SKM-1 (cell line): ENCODE measurements at regions not wholly inside any gene's neighbourhood (a gene's known extent, or its start where the extent isn't known, plus 50 kb on each side); places are given as distances from the start of the nearest gene placed in this dataset.
"Not testable (repeated sequence)": the region's sequence is repeated elsewhere in the genome, so short reads cannot be mapped to it uniquely, and the experiment has no call there.

ENCODE experiments used
- DNase-seq: peaks from one replicate; lab custom pipeline; 2025; ENCODE audit not compliant: unreplicated experiment; lab: John Stamatoyannopoulos, UW

DNA sequence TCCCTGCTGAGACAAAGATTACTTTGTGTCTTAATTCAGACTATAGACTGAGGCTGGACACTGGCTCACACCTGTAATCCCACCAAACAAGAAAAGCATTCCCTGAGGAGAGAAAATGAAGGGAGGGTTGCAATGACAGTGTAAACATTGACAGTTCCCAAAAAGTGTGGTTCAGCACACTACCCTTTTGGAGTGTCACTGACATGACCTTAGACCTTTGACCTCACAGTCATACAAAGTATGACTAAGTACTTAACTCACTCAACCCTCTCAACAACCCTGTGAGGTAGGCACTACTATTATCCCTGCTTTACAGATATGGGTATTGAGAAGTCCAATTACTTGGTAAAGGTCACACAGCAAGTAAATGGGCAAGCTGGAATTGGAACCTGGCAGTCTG lies 341.7 kb downstream of the LRRC3B start:
- DNase-seq = no peak

DNA sequence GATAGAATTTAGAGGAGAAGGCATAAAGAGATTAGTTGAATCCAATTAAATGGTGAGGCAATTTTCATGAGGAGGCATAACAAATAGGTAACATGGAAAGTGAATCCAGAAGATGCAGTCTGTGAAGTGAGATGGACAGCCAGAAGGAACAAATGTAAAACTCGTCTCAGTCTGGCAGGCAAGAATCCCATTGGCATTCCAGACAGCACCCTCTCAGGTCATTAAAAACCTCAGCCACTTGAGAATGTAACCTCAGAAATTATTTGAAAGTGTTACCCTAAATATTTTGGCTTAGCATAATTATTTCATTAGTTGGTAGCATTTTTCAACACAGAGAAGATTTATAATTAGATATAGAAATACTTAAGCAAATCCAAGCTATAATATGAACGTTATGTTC lies 342.3 kb downstream of the LRRC3B start:
- no peak for DNase-seq

DNA sequence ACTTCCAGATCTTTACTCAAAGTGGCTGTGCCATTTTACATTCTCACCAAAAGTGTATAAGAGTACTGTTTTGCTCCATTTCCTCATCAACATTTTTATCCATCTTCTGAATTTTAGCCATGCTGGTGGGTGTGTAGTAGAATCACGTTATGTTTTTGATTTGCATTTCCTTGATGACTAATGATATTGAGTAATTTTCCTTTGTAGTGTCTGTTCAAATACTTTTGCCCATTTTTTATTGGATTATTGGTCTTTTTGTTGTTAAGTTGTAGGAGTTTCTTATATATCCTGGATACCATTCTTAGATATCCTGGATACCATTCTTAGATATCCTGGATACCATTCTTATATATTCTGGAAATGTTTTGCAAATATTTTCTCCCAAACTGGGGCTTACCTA lies 344.9 kb downstream of the LRRC3B start:
- no peak for DNase-seq

DNA sequence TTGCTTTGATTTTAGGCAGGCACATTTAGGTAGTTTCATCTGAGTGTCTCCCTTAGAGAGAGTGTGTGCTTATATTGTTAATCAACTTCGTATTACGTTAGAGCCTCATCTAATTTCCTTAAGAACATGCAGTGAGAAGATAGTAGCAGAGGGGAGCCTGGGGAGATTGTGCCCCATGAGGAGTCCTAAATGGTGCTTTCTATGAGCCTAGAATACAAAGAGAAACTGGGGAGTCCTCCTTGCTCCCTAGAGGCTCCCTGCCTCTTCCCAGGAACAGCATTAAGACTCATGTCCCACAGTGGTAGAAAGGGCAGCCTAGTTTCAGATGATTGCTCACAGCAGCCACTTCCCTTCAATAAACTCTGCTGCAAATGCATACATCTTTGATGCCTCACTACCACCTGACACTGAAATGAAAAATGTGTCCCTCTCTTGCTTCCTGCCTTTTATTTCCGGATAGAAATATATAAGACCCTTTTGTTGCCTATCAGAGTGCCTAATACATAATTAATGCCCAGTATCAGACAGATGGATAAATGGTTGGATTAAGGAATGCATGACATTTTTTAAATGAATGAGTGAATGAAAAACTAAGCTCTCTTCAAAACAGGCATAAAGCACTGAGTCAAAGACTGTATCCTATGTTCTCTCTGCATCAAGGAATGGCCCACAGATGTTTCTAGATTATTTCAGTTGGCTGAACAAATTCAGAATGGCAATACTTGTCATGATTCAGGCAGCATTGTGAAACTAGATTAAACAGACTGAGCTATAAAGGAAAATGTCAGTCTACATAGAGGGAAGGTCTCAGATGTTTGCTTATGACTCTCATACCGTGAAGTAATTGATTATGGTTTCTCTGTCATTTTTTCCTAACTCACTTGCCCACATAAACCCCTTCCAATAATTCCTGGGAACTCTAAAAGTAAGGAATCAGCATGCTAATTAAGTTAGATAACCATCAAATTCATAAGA lies 362.1 kb downstream of the LRRC3B start:
- no peak for DNase-seq

DNA sequence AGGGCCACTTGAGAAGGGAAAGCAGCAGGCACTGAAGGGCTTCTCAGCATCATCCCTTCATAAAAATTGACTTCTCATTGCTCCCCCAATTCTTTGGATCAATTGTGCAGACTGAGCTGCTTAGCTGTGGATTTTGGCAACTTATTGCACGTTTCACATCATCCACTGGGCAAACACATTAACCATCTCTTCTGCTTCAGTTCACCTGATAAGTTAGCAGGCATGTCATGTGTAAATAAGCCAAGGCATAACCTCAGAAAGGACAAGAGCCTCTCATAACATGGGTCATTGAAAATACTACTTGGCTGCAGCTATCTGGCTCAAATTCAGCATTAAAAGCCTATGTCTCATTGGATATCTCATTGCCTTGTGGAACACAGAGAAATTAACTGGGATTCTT lies 366.5 kb downstream of the LRRC3B start:
- DNase-seq = no peak

DNA sequence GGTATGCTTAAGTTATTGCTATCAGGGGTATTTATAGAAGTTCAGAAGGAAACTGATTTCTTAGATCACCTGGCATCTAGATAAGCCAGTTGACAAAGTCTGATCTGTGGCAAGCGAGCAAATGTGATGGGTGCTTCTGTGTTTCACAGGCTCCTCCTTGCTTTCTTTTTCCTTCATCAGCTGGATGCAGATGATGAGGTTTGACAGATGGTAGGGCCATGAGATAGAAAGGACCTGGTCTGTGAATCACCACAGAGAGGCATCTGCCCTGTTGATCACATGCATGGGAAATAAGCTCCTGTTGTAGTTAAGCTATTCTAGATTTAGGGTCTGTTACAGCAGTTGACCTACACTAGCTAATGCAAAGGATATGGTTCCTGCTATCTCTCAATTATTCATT lies 372.0 kb downstream of the NEK10 start:
- no peak for DNase-seq

DNA sequence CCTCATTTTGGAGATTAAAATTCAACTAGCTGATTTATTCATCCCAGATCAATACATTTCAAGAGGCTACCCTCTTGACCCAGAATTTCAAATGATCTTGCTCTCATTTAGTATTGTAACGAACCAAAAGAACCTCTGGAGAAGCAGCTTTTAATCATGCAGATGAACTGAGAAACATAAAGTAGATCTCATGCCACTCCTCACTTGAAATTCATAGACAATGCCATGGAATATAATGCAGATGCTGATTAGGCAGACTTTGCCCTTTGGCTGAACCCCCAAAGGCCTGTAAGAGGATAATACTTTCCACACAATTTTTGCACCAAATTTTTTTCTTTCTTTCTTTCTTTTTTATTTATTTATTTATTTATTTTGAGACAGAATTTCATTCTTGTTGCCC lies 358.3 kb downstream of the NEK10 start:
- DNase-seq = no peak

DNA sequence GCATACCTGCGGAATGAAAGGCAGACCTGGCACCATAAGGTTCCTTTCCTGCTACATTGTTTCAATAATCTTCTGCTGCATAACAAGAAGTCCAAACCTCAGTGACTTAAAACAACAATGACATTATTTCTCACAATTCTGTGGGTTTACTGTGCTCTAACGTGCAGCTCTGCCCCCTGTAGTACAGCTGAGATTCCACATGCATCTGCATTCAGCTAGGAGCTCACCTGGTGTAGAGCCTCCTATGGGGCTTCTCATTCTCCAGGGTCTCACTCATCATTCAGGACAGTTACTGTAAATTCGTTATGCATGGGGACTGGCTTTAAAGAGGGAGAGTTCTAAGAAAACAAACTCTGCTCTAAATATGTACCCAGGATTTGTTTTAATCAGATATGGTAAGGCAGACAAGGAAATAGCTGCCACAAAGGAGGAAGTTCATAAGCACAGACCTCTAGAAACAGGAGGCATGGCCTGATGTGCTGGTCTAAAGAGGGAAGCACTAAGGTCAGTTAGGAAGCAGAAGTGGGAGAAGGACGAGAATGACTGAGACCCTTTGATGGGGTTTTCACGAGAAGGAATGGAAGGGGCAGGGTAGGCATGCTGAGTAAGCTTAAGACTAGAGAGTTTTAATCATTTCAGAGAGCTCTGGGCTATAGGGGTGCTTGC lies 347.0 kb downstream of the NEK10 start:
- DNase-seq = peak; percentile 76

DNA sequence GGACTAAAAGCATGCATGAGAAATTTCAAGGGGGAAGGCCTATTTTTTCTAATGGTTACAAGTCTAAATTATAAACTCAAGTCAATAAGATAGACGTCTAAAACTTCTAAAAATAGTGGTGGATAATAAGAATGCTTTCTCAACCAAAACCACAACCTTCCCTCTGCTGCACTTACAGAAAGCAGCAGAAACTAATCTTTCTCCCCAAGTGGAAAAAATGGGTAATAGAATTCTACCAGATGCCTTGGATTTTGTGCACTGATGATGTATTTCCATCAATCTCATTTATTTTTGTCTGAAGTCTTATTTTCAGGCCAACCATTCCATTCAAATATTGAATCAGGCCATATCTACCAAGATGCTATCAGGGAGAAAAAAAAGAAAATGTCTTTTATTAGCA lies 344.7 kb downstream of the NEK10 start:
- DNase-seq = peak; percentile 38

DNA sequence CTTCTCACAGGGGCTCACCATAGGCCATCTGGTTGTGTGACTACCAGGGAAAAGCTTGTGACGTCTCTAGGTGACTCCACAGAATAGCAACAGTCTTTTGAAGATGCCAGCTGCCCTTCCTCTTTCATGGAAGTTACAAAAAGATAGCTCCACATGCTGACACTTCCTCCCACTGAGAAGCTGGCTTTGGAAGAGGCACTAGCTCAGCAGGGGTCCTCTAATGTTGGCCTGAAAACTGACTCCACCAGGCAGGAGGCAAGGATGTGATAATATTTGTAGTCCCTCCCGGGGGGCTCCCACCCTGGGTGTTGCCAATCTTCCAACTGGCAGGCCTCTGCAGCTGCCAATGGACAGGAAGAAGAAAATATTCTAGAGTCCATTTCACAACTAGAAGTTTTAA lies 343.5 kb downstream of the NEK10 start:
- DNase-seq = no peak

DNA sequence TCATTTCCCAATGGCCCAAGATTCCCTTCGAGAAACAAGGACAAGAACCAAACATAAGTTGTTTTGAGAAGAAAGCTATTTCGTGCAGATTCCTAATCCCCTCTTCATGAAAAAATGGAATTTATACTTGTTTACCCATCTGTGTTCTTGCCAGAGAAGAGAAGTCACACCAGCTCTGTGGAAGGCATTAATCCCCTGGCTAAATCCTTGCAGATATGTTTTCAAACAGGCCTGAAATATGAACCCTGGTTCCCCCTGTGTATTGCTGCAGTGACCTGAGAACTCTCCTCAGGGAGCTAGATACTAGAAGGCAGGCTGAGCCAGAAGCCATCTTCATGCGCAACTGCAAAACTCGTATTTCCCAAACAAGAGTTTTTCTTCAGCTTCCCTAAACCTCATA lies 337.7 kb downstream of the NEK10 start:
- no peak for DNase-seq

DNA sequence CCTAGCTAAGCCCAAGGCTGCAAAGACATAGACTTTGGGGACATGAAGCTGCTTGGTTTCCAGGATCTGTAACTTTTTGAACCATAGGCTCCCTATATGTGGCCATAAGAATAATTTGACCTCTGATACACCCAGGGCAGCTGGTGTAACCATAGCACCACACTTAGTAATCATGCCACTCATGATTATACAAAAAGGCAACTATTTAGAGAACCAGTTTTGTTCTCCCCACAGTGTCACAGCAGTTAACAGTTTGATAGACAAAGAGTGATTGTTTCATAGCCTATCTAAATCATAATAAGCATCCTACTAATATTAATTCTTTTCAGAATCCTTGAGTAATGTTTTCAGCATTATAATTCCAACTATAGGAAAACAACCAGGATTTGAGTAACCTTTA lies 334.9 kb downstream of the NEK10 start:
- DNase-seq = no peak

DNA sequence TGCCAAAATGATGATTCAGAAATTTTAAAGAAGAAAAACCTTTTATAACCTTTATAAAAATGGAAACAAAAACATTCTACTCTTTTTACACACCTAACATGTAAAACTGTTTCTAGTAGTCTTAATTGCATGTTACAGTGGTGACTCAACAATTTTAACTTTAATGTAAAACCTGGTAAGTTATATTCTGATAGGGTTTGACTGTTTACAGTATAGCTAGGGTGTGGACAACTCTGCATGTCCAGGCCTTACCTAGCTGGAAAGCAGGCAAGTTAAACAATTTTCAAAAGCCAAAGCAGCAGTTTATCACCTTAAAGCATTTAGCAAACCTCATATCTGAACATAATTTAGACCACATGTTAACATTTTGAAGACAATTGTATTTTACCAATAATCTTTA lies 328.5 kb downstream of the NEK10 start:
- DNase-seq = no peak

DNA sequence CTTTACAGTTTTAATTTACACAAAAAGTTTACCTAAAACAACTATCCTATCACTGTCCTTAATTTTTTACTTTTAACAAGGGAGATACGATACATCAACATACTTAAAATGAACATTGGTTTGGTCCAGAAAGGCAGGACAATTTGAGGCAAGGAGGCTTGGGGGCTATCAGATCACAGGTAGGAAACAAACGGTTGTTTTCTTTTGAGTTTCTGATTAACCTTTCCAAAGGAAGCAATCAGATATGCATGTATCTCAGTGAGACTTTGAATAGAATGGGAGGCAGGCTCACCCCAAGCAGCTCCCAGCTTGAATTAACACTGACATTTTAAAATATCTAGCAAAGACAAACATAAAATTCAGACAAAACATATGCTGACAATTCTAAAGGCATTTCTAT lies 326.6 kb downstream of the NEK10 start:
- DNase-seq = not testable (repeated sequence)

DNA sequence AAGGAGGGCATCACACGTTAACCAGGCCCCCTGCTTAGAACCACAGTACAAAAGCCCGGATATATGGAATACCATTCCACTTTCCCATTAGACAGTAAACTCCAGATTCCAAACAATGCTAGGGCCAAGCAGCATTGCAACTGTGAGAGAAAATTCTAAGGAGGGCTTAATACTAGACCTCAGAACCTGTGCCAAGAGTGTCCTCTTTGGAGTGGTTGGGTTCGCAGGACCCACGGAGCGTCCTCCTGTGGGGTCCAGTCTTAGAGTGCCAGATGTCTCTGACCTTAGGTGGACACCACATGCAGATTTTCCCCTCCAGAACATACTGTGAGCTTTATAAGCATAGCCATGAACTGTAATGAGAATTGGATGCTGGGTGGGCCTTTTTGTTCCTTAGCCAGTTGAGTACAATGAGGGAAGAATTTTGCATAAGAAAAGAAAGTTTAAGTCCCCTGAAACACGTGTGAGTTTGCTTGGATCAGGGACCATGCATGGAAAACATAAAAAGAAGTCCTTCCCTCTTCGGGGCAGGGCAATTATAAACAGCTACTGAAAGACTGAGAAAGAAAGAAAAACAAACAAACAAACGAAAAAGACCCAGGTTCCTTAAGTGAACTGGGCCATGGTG lies 325.7 kb downstream of the NEK10 start:
- DNase-seq = no peak

DNA sequence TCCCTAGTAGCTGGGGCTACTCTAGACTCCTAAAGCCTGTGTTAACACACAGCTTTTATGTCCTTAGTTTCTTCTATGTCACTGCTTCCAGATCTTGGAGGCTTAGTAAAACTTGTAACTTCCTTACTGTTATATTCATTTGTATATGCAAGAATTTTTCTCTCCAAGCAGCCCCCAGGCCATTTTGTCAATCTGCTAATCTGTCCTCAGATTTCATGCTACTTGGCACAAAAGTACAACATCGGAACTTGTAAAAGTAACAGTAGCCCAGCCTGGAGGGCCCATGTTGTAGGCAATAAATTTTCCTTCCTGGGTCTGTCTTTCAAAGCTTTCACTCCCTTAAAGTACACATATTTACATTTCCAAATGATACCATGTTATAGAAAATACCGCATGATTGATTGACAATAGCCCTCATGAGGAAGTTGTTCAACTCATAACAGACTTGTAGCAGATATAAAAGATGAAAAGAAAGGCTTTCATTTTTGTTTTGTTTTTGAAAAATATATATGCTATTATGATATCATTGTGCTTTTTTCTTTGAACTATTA lies 324.2 kb downstream of the NEK10 start:
- DNase-seq = no peak

DNA sequence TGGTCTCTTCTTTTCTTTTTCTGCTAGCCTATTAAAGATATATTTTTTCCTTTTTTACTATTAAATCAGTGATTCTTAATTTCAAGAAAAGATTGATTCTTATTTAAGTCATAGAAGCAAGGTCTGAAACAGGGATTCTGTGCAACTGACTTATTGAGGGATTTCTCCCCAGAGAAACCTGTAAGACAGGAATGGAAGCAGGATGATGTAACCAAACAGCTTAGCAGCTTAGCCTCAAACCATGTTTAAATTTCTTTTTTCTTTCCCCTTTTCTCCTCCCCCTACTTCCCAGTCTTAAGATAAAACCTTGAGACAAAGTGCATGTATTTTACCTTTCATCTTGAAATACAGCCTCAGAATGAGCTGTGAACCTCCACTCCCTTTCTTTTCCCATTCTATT lies 322.8 kb downstream of the NEK10 start:
- no peak for DNase-seq

DNA sequence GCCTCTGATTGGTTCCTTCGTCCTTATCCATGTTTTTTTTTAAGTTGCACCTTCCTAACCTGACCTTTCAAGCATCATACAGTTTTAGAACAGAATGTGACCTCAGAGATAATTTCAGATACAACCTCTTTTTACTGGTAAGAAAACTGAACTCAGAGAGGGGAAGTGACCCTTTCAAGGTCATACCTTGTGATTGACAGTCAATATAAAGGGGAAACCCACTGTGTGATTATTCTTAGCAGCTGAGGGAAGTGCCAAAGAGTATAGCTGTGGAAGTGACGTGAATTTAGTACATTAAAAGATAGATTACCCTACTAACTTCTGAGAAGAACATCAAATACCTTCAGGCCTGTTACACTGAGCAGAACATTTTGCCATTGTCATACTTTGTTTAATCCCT lies 319.4 kb downstream of the NEK10 start:
- DNase-seq = no peak

DNA sequence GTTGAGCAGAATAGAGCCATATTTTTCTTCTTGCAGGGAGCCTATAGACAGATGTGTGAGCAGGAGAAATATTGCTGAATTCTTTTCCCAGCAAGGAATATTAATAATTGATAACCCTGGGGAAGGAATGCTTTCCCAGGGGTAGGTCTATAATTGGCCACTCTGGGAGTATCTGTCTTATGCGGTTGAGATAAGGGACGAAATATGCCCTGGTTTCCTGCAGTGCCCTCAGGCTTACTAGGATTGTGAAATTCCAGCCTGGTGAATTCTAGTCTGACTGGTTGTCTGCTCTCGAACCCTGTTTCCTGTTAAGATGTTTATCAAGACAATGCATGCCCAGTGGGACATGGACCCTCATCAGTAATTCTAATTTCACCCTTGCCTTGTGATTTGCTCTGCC lies 317.7 kb downstream of the NEK10 start:
- not testable (repeated sequence) for DNase-seq

DNA sequence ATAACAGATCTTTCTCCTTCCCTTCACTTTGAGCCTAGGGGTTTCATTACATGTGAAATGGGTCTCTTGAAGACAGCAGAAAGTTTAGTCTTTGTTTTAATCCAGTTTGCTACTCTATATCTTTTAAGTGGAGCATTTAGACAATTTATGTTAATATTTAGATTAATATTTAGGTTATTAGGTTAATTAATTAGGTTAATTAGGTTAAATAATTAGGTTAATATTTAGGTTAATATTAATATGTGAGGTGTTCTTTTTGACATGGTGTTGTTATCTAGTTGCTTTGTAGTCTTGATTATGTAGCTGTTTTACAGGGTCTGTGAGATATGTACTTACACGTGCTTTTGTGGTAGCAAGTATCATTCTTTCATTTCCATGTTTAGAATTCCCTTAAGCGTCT lies 312.9 kb downstream of the NEK10 start:
- no peak for DNase-seq

DNA sequence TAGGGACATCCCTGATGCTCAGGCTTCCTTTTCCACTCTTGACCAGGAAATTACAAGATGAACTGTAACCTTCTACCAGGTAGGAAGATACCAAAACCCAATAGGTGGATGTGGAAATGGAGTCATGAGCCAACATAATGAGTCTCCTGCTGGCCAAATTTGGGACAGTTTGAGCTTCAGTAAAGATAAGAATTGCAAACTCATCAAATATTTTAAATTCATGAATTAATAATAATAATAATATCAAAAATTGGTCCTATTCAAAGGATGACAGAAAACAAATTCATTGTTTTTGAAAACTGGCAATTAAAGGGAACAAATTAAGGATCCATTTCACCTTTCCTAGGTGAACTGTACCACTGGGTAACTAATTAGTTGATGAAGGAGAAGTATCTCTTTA lies 309.7 kb downstream of the NEK10 start:
- no peak for DNase-seq
